ENCODE measurements at regions not wholly inside any gene's neighbourhood (a gene's known extent, or its start where the extent isn't known, plus 50 kb on each side); places are given as distances from the start of the nearest gene placed in this dataset.

DNA sequence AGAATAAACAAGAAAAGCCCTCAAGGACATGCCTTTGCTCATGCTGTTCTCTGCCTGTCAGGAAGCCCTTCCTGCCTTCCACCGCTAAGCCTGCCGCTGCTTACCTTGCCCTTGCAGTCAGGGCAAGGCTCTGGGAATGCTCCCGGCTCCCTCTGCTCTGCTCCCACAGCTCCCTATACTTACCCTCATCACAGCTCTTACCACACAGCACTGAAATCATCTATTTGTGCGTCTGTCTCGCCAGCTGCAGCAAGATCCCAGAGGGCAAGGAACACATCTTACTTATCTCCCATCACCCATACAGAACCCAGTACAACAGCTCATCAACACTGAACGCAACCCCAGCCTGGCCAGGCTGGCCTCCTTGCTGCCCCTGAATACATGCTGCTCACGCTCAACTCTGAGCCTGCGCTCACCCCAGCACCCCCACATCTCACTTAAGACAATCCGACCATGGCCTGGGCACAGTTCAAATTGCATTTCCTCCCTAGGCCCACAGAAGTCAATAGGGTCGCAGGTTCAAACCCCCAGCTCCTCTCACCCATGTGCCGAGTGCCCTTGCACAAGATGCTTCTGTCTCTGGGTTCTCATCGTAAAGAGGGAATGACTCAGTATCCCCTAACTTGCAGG lies 161.8 kb downstream of the IGLL1 start:
- TF ChIP-seq L3MBTL2 (conservative IDR thresholded peaks at IDR 0.05) (no peak), TARDBP (IDR thresholded peaks at IDR 0.05) (no peak), FOXK2 (IDR thresholded peaks at IDR 0.05) (no peak), CTBP1 (IDR thresholded peaks at IDR 0.05; ENCODE audit: borderline replicate concordance) (no peak), BHLHE40 (IDR thresholded peaks at IDR 0.05; ENCODE audit: borderline replicate concordance) (no peak)
